ENCODE measurements at regions not wholly inside any gene's neighbourhood (a gene's known extent, or its start where the extent isn't known, plus 50 kb on each side); places are given as distances from the start of the nearest gene placed in this dataset.

GRCh38 chr5:29150840-29151239, 2042.6 kb upstream of the CDH6 start:
- no peak overlapping the region for H3T11ph ChIP-seq (ENCODE audit: low read length)
- H3K79me1 ChIP-seq (ENCODE audit: insufficient read depth, low read depth, low read length, poor library complexity, severe bottlenecking): no peaks in the 10 kb centered on the region
- H3K27me3 ChIP-seq (ENCODE audit: insufficient read depth, low read length): no peaks in the 10 kb centered on the region
- DNase-seq: peak; percentile 40
- H3K23ac ChIP-seq (ENCODE audit: insufficient read length, low read depth, low read length): no peak overlapping the region
- H3K56ac ChIP-seq (ENCODE audit: insufficient read length, low read depth, low read length): no peak overlapping the region
- no peaks in the 10 kb centered on the region for H3K23me2 ChIP-seq (ENCODE audit: insufficient read length, low read depth, low read length, poor library complexity, severe bottlenecking)
- no peak overlapping the region for H2BK20ac ChIP-seq (ENCODE audit: low read depth, low read length, poor library complexity, severe bottlenecking)
- no peak overlapping the region for H4K91ac ChIP-seq (ENCODE audit: insufficient read length, low read depth, low read length)
- H4K8ac ChIP-seq (replicated peaks; ENCODE audit: insufficient read length, low read depth, low read length): no peak overlapping the region
- no peaks in the 10 kb centered on the region for H3K79me2 ChIP-seq (ENCODE audit: insufficient read depth, low read length)
- Mint-ChIP-seq H3K27ac (0 out of 7 replicates have a peak overlapping the region, but pooled peaks of 2 of the 3 experiments have one; percentile 14 to 84), H3K4me3 (no peak overlapping the region), H3K4me1 (peaks cover 29% of the 10 kb centered on the region in 2 experiments), H3K36me3 (ENCODE audit: insufficient read depth in 1 of 3, low read depth in 3 of 3) (no peaks in the 10 kb centered on the region), H3K27me3 (ENCODE audit: low read depth) (no peaks in the 10 kb centered on the region), H3K9me3 (no peaks in the 10 kb centered on the region)
- no peak overlapping the region for H2BK5ac ChIP-seq (ENCODE audit: insufficient read length, low read length)
- no peaks in the 10 kb centered on the region for H3K9me3 ChIP-seq (ENCODE audit: control insufficient read depth, low read depth, low read length)
- H3K4me2 ChIP-seq (ENCODE audit: insufficient read depth, insufficient read length, low read length): no peak overlapping the region
- H3K4ac ChIP-seq (ENCODE audit: low read depth, low read length): no peak overlapping the region
- H2AK5ac ChIP-seq (ENCODE audit: insufficient read length, low read length): no peak overlapping the region
- no peaks in the 10 kb centered on the region for H4K20me1 ChIP-seq (ENCODE audit: control insufficient read depth, insufficient read depth, insufficient read length)
- TF ChIP-seq, protein P1, sequence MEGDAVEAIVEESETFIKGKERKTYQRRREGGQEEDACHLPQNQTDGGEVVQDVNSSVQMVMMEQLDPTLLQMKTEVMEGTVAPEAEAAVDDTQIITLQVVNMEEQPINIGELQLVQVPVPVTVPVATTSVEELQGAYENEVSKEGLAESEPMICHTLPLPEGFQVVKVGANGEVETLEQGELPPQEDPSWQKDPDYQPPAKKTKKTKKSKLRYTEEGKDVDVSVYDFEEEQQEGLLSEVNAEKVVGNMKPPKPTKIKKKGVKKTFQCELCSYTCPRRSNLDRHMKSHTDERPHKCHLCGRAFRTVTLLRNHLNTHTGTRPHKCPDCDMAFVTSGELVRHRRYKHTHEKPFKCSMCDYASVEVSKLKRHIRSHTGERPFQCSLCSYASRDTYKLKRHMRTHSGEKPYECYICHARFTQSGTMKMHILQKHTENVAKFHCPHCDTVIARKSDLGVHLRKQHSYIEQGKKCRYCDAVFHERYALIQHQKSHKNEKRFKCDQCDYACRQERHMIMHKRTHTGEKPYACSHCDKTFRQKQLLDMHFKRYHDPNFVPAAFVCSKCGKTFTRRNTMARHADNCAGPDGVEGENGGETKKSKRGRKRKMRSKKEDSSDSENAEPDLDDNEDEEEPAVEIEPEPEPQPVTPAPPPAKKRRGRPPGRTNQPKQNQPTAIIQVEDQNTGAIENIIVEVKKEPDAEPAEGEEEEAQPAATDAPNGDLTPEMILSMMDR (conservative IDR thresholded peaks at IDR 0.05): no peak
- no peak overlapping the region for H2BK12ac ChIP-seq (ENCODE audit: insufficient read length, low read depth, low read length)
- WGBS (ENCODE audit: extremely low coverage, insufficient read length, low lambda C conversion rate): no CpG with 5 or more reads among the region's 2 CpGs
- no peak overlapping the region for H3K14ac ChIP-seq (ENCODE audit: insufficient read depth, low read length)
- H2BK120ac ChIP-seq (ENCODE audit: low read depth, low read length, poor library complexity, severe bottlenecking): no peak overlapping the region
- no peak overlapping the region for H4K5ac ChIP-seq (ENCODE audit: insufficient read length, low read depth, low read length)
- H2BK15ac ChIP-seq (ENCODE audit: low read depth, low read length): no peak overlapping the region
- H3K9ac ChIP-seq (ENCODE audit: extremely low read depth, insufficient read length, low read length): no peak overlapping the region
- H2AFZ ChIP-seq (ENCODE audit: low read length): peak overlapping the region; percentile 94
- H3K18ac ChIP-seq (ENCODE audit: insufficient read length, low read depth, low read length): no peak overlapping the region
- no peak overlapping the region for H3K27ac ChIP-seq (ENCODE audit: insufficient read length, low read depth, low read length)
- H3K4me1 ChIP-seq (ENCODE audit: insufficient read depth, low read length): peaks cover 9% of the 10 kb centered on the region; the same call in 1 of the 2 replicates

Measured in H9 (cell line).